GM19467 (cell line): ENCODE measurements at regions not wholly inside any gene's neighbourhood (a gene's known extent, or its start where the extent isn't known, plus 50 kb on each side); places are given as distances from the start of the nearest gene placed in this dataset.

Experiments used
- ATAC-seq: cut with Tn5 transposase; IDR thresholded peaks from one replicate; pipeline ENCODE4 v1.9.1; 2021; ENCODE audit warnings: mild to moderate bottlenecking, moderate library complexity; ENCODE audit not compliant: unreplicated experiment

DNA sequence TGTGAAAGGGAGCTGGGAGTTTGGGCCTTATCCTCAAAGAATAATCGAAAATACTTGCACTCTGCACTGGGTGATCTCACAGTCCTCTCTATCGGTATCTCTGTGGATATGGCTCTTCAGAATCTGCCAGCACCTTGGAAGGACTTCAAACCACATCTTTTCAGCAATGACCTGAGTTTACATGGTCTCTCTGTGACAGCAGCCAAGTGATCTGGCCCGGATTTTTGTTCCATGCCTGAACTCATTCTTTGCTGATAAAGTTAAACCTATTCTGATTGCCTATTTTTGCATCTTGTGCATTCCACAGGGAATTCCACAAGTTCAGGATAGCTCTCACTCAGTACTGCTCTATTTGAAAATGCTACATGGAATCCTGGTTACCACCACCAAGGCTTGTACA lies 98.9 kb downstream of the HDGFL1 start:
- ATAC-seq, result no peak

DNA sequence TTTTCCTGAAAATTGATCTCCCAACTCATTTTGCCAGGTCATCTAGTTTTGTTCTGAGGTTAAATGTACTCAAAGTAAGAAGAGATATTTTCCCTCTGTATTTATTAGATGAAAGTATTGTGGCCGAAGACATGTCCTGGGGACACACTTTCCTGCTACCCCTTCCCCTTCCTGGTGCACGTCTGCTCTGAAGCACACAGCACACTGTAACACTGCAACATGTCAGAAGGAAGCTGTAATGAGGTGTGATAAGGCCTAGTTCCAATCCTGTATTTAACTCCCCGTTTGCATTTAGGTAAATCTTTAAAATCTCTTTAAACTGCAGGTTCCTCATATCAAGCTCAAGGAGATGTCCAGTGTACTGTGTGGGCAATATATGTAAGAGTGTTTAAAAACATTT lies 99.4 kb downstream of the HDGFL1 start:
- ATAC-seq, result no peak

DNA sequence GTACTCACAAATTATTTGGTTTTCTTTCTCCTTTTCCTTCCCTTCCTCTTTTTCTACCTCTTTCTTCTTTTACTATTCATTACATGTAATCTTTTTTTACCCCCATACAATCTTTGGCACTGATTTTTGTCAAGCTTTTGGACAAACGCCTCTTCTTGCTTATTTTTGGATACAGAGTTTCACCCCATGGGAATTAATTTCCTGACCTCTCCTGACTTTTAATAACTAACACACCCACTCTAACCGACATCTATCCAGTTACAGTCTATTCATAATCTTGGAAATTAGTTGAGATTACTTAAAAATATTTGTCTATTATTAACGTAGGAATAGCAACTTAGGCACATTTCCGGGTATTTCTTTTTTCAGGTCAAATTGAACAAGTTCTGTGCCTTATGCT lies 101.2 kb downstream of the HDGFL1 start:
- ATAC-seq, result no peak

- ATAC-seq, result no peak
Observed at GRCh38 chr6:22673474-22673873, 104.1 kb downstream of the HDGFL1 start.

DNA sequence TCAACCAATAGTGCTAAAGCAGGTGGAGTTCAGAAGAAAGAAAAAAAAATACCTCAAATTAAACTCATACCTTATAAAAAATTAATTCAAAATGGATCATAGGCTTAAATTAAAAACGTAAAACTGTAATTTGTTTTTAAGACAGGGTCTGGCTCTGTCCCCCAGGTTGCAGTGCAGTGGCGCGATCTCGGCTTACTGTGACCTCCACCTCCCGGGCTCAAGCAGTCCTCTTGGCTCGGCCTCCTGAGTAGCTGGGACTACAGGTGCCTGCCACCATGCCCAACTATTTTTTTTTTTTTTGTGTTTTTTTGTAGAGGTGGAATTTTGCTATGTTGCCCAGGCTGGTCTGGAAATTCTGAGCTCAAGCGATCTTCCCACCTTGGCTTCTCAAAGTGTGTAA lies 111.6 kb downstream of the HDGFL1 start:
- no peak for ATAC-seq

- ATAC-seq, result no peak
Observed at GRCh38 chr6:22681761-22682160, 112.4 kb downstream of the HDGFL1 start.

DNA sequence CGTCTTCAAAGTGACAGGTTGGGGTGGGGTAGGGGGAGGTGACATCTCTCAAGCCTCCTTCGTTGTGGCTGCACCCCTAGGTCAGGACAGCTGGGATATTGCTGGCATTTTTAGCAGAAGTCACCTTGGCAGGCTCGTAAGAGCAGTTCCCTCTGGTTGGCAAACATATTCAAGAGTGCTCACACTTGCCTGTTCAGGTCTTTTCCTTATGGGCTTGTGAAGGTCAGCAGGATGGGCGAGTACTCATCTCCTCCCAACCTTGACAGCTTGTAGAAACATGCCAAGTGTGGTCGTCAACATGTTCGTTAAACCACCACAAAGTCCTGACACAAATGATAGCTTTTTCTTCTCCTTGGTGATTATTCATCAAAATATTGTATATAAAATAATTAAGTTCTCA lies 113.6 kb downstream of the HDGFL1 start:
- no peak for ATAC-seq

- ATAC-seq, result no peak
Observed at GRCh38 chr6:22690446-22690845, 121.1 kb downstream of the HDGFL1 start.

- ATAC-seq, result no peak
Observed at GRCh38 chr6:22694092-22694724, 124.8 kb downstream of the HDGFL1 start.

DNA sequence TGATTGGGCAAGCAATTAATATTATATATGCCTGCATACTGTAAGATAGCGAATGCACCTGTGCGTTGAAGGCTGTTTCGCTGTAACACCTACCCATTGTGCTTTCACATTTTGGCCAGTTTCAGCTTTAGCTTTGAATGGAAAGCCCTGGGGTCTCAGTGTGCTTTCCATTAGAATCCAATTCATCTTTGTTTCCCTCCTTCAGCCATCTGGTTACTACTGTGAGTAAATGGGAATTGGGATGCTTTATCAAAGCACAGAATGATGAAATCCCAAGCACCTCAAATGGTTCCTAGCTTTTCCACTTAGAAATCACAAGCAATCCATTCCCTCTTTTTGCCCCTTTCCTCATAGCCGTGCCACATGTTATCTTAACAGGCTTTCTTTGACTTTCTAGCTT lies 127.1 kb downstream of the HDGFL1 start:
- no peak for ATAC-seq

- no peak for ATAC-seq
Observed at GRCh38 chr6:22697306-22697705, 127.9 kb downstream of the HDGFL1 start.

DNA sequence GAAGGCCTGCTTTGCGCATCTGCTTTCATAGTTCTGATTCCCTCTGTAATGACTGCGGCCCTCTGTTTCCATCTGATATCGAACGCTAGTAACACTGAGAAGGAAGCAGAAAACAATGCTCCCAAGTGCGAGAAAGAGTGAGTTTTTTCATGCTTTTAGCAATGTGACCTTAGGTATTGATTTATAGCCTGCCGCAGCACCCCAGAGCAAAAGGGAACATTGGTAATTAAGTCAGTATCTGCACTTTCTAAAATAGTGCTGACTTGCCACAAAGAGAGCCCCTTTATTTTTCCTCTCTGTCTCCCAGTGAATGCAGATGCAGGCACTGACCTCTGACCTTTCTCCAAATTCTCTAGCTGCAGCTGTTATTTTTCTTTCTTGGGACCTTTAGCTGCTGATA lies 129.8 kb downstream of the HDGFL1 start:
- ATAC-seq, result no peak

DNA sequence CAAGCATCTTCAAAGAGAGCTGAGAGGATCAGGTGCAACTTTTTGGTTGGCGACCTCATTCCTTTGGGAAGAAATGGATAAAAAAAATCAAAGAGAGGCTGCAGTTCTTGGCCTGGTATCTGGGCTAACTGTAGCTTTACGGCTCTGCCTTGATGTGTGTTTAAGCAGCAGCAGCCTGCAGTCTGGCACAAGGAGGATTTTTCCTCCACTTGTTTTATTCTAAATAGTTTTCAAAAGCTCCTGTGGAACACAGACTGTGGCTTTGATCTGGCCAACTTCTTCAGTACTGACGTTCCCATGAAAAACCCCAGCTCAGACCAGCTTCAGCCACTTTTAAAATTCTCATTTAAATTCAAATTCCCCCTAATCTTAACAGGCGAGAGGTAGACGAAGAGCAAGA lies 137.3 kb downstream of the HDGFL1 start:
- no peak for ATAC-seq

GRCh38 chr6:22708469-22708868 lies 139.1 kb downstream of the HDGFL1 start:
- no peak for ATAC-seq

- ATAC-seq, result no peak
Observed at GRCh38 chr6:22709803-22710202, 140.4 kb downstream of the HDGFL1 start.

DNA sequence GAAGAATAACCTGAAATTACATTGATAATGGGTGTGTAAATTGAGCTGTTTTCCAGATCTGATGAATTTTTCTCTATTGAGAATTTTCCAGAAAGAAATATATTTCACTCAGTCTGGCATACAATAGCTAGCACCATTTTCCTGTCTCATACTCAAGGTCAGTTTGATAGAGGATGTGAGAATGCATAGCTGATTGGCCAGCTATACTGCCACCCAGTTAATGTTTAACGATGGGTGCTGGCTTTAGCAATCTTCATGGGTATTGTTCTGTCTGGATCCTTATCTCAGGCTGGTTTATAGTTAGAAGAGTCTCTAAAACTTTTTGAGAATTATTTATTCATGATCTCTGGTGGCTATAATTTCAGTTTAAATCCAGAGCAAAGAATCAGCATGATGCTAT lies 147.4 kb downstream of the HDGFL1 start:
- no peak for ATAC-seq

- no peak for ATAC-seq
Observed at GRCh38 chr6:22717915-22718314, 148.5 kb downstream of the HDGFL1 start.

DNA sequence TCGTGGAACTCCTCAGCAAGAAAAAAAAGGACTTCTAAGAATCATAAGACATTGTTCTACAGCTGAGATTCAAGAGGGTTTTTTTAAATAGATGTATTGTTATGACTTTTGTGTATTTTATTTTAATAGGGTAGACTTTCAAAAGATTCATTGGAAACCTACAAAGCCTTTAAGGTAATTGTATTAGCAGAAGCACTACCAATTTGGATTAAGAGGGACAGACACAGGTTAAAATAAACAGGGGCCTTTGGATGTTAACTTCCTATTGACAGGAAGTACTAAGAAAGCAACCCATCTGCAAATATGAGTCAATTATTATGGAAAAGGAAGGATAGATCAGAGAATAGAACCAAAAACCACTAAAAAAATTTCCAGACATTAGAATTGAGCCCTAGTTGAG lies 153.5 kb downstream of the HDGFL1 start:
- ATAC-seq, result no peak

DNA sequence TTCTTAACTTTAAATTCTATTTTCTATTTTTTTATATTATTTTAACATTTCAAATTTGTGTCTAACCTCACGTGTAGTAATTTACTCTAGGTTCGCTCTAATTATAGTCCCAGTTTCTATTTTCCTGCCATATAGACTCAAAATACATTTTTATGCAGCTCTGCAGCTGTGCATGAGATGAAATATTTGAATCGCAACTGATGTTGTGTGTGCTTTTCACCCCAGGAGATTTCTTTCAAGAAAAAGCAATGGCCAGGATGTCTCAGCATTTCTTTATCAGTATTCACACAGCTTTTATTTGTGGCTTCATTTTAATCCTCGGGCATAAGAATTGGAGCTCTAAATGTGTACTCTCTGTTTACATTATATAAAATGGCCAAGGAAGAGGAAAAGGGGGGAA lies 157.6 kb downstream of the HDGFL1 start:
- no peak for ATAC-seq

DNA sequence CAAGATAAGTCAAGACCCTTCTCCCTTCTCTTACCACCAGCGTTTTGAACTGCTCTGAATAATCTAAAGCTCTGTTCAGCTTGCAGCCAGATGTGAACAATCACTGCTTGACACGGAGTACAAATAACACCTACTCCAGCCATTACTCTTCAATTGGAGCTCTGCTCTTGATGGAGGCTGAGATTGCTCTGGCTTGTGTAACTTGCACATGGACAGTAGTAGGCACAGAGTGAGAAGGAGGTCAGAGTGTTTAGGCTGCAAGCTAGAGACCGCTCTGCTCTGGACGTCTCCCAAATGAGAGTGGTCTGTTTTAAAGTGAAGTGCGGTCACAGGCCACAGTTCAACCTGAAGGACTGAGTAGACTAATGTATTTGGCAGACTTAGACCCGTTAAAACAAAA lies 158.3 kb downstream of the HDGFL1 start:
- no peak for ATAC-seq

- no peak for ATAC-seq
Observed at GRCh38 chr6:22732176-22732970, 163.0 kb downstream of the HDGFL1 start.

- no peak for ATAC-seq
Observed at GRCh38 chr6:22736740-22737139, 167.4 kb downstream of the HDGFL1 start.

GRCh38 chr6:22737331-22737730 lies 168.0 kb downstream of the HDGFL1 start:
- no peak for ATAC-seq
